Keratinocyte (primary cell): ENCODE measurements at regions not wholly inside any gene's neighbourhood (a gene's known extent, or its start where the extent isn't known, plus 50 kb on each side); places are given as distances from the start of the nearest gene placed in this dataset.

Experiments
- DNase-seq: peaks from one replicate; pipeline ENCODE4 v3.0.0-alpha.2; 2011; ENCODE audit warnings: low read depth, missing footprints, low spot score
- FAIRE-seq: peaks from 2 replicates; lab custom pipeline; 2011; peaks lifted over from hg19 to GRCh38; lab: Jason Lieb, UNC
- H2AFZ ChIP-seq: 2 replicates; pipeline ENCODE4 v1.6.0; 2012; ENCODE audit warnings: low read length, control low read depth, inconsistent platforms; ENCODE audit not compliant: control insufficient read depth
- H3K27ac ChIP-seq: 2 replicates; pipeline ENCODE4 v1.5.1; 2011; ENCODE audit warnings: low read length; ENCODE audit not compliant: control insufficient read depth, insufficient read depth
- H3K27me3 ChIP-seq: 3 replicates; pipeline ENCODE4 v1.6.0; 2011; ENCODE audit warnings: low read length; ENCODE audit not compliant: control insufficient read depth, insufficient read depth; ENCODE audit errors: extremely low read depth
- H3K36me3 ChIP-seq, 2 experiments: 2 replicates in 1 of 2; 3 replicates in 1 of 2; pipeline ENCODE4 v1.5.1; 2011; ENCODE audit warnings: low read length in 2 of 2, mild to moderate bottlenecking in 1 of 2; ENCODE audit not compliant: control insufficient read depth in 2 of 2, insufficient read depth in 2 of 2; ENCODE audit errors: extremely low read depth in 1 of 2
- H3K4me1 ChIP-seq: 3 replicates; pipeline ENCODE4 v1.5.1; 2011; ENCODE audit warnings: low read length; ENCODE audit not compliant: control insufficient read depth, insufficient read depth; ENCODE audit errors: extremely low read depth
- H3K4me2 ChIP-seq: 3 replicates; pipeline ENCODE4 v1.6.0; 2011; ENCODE audit warnings: low read depth, low read length; ENCODE audit not compliant: control insufficient read depth, insufficient read depth; ENCODE audit errors: extremely low read depth
- H3K4me3 ChIP-seq, 3 experiments: fragments of 200-600 bp in 1 of 3; sonication (generic) in 1 of 3; 2 replicates in 2 of 3; 3 replicates in 1 of 3; pipeline ENCODE4 v1.5.1; 2011 to 2016; ENCODE audit warnings: low read length in 3 of 3, mild to moderate bottlenecking in 3 of 3, control low read depth in 2 of 3, inconsistent platforms in 1 of 3, low read depth in 1 of 3, mixed read lengths in 1 of 3, mixed run types in 1 of 3, moderate library complexity in 1 of 3; ENCODE audit not compliant: control insufficient read depth in 2 of 3, insufficient read depth in 2 of 3; ENCODE audit errors: extremely low read depth in 1 of 3
- H3K79me2 ChIP-seq: 2 replicates; pipeline ENCODE4 v1.6.0; 2012; ENCODE audit warnings: low read length; ENCODE audit not compliant: control insufficient read depth, insufficient read depth
- H3K9ac ChIP-seq: 3 replicates; pipeline ENCODE4 v1.6.0; 2011; ENCODE audit warnings: low read length; ENCODE audit not compliant: control insufficient read depth, insufficient read depth; ENCODE audit errors: extremely low read depth
- H3K9me1 ChIP-seq: 3 replicates; pipeline ENCODE4 v1.6.0; 2011; ENCODE audit warnings: low read length; ENCODE audit not compliant: control insufficient read depth, insufficient read depth; ENCODE audit errors: extremely low read depth
- H3K9me3 ChIP-seq: 2 replicates; pipeline ENCODE4 v1.5.1; 2012; ENCODE audit warnings: low read depth, low read length; ENCODE audit not compliant: control insufficient read depth
- H4K20me1 ChIP-seq: 3 replicates; pipeline ENCODE4 v1.6.0; 2011; ENCODE audit warnings: low read length; ENCODE audit not compliant: control insufficient read depth, insufficient read depth; ENCODE audit errors: extremely low read depth
- EZH2 ChIP-seq: IDR thresholded peaks from one replicate; pipeline ENCODE4 v1.6.1; 2012; ENCODE audit warnings: inconsistent platforms, mild to moderate bottlenecking, low read length, moderate library complexity
- dilution Hi-C: fragments of 300-500 bp; cut with MboI; formaldehyde crosslinking; loops from one replicate; pipeline ENCODE4 v1.7.0; 2020; ENCODE audit warnings: low sequenced_read_pairs; ENCODE audit not compliant: extremely low pct_ligation_motif_present
- TF ChIP-seq, protein P1 (sequence below), 3 experiments: IDR thresholded peaks in 1 of 3; conservative IDR thresholded peaks in 1 of 3; optimal IDR thresholded peaks in 1 of 3; 2 replicates in 2 of 3; 3 replicates in 1 of 3; pipeline versions ENCODE3 to v1.5.1; 2011; ENCODE audit warnings: low read length in 3 of 3, mild to moderate bottlenecking in 3 of 3, moderate library complexity in 2 of 3, control low read depth in 1 of 3, inconsistent platforms in 1 of 3; ENCODE audit not compliant: insufficient read depth in 2 of 3; ENCODE audit errors: extremely low read depth in 1 of 3

DNA sequence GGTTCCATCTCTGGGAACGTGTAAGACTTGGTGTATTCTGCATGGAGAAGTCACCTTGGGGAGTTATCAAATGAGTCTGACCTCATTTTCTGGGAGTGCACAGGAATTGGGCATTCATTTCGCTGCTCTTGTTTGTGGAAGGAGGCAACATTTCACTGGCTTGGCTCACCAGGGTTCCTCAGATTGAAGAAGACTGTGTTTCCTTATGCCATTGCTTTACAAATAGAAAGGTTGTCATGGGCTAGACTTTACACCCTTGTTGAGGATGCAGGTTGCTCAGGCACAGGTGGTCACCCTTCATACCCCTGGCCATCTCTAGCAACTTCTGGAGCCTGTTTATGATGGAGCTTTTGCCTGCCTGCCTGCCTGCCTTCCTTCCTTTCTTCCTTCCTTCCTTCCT, 114.4 kb downstream of the AASDH start:
- dilution Hi-C loops, result no loop called here
- no peak for FAIRE-seq
- no peak overlapping the region for H3K27ac ChIP-seq

DNA sequence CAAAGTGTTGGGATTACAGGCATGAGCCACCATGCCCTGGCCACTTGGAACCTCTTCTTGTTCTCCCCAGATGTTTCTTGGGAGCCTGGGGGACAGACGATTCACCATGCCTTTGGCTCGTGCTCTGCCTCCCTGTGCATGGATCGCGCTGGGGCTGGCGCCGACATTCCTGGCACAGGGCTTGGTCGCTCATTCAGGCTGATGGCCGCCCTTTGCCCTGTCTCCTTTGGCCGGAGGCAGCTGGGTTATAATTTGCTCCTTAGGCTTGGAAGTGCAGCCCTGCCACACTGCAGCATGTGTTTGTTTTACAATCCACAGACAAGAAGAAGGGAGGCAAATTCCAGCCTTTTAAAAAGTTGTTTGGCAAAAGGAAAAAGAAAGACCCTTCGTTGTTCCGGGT, 115.3 kb downstream of the AASDH start:
- H3K27ac ChIP-seq, result no peak overlapping the region
- no peaks in the 10 kb centered on the region for H4K20me1 ChIP-seq
- TF ChIP-seq EZH2, result no peak
- DNase-seq, result no peak
- dilution Hi-C loops, result no loop called here
- H3K9me1 ChIP-seq, result no peaks in the 10 kb centered on the region
- no peaks in the 10 kb centered on the region for H3K27me3 ChIP-seq
- H3K4me1 ChIP-seq, result no peaks in the 10 kb centered on the region
- no peak for FAIRE-seq
- no peaks in the 10 kb centered on the region for H3K9me3 ChIP-seq
- H3K4me2 ChIP-seq, result no peak overlapping the region
- H3K36me3 ChIP-seq, result no peaks in the 10 kb centered on the region
- H2AFZ ChIP-seq, result no peak overlapping the region
- no peaks in the 10 kb centered on the region for H3K79me2 ChIP-seq
- H3K9ac ChIP-seq, result no peak overlapping the region
- no peak overlapping the region for H3K4me3 ChIP-seq

More for the DNA sequence above, 114.4 kb downstream of the AASDH start:
- H3K9me1 ChIP-seq, result no peaks in the 10 kb centered on the region
- no peak overlapping the region for H3K9ac ChIP-seq
- DNase-seq, result no peak
- no peak overlapping the region for H2AFZ ChIP-seq
- H3K79me2 ChIP-seq, result no peaks in the 10 kb centered on the region
- no peaks in the 10 kb centered on the region for H4K20me1 ChIP-seq
- no peaks in the 10 kb centered on the region for H3K36me3 ChIP-seq
- no peak overlapping the region for H3K4me3 ChIP-seq
- no peaks in the 10 kb centered on the region for H3K9me3 ChIP-seq
- no peaks in the 10 kb centered on the region for H3K27me3 ChIP-seq
- no peak overlapping the region for H3K4me2 ChIP-seq
- TF ChIP-seq EZH2, result no peak
- TF ChIP-seq, protein P1, sequence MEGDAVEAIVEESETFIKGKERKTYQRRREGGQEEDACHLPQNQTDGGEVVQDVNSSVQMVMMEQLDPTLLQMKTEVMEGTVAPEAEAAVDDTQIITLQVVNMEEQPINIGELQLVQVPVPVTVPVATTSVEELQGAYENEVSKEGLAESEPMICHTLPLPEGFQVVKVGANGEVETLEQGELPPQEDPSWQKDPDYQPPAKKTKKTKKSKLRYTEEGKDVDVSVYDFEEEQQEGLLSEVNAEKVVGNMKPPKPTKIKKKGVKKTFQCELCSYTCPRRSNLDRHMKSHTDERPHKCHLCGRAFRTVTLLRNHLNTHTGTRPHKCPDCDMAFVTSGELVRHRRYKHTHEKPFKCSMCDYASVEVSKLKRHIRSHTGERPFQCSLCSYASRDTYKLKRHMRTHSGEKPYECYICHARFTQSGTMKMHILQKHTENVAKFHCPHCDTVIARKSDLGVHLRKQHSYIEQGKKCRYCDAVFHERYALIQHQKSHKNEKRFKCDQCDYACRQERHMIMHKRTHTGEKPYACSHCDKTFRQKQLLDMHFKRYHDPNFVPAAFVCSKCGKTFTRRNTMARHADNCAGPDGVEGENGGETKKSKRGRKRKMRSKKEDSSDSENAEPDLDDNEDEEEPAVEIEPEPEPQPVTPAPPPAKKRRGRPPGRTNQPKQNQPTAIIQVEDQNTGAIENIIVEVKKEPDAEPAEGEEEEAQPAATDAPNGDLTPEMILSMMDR (optimal IDR thresholded peaks at IDR 0.05 in 1 of 3, IDR thresholded peaks at IDR 0.05 in 1 of 3, conservative IDR thresholded peaks at IDR 0.05 in 1 of 3; ENCODE audit: extremely low read depth in 1 of 3, insufficient read depth in 2 of 3, low read length in 3 of 3), result no peak
- no peaks in the 10 kb centered on the region for H3K4me1 ChIP-seq

DNA sequence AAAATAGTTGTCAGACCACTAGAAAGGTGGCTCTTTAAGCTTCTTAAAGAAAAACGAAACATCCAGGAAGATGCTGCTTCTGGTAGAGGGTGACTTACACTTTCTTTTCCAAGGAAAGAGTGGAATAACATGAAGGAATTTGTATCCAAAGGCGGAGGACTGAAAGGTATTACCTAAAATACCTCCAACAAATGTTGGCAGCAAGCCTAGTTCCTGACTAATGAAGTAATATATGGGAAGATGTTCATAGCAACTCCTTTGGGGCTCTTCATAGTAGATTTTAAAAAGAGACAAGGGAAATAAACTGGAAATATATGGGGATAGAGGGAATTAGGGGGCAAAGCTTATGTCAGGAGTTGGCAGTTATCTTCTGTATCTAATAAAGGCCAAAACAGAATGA, 116.2 kb downstream of the AASDH start:
- H3K4me2 ChIP-seq, result no peak overlapping the region
- no peaks in the 10 kb centered on the region for H3K27me3 ChIP-seq
- no peak overlapping the region for H3K9ac ChIP-seq
- H3K4me3 ChIP-seq, result no peak overlapping the region
- H3K9me3 ChIP-seq, result no peaks in the 10 kb centered on the region
- no peaks in the 10 kb centered on the region for H3K9me1 ChIP-seq
- FAIRE-seq, result no peak
- no peaks in the 10 kb centered on the region for H3K4me1 ChIP-seq
- no peak overlapping the region for H3K27ac ChIP-seq
- DNase-seq, result no peak
- no peaks in the 10 kb centered on the region for H4K20me1 ChIP-seq
- no peak for TF ChIP-seq EZH2
- TF ChIP-seq, protein P1 (optimal IDR thresholded peaks at IDR 0.05 in 1 of 3, IDR thresholded peaks at IDR 0.05 in 1 of 3, conservative IDR thresholded peaks at IDR 0.05 in 1 of 3; ENCODE audit: extremely low read depth in 1 of 3, insufficient read depth in 2 of 3, low read length in 3 of 3), result no peak
- no peak overlapping the region for H2AFZ ChIP-seq
- dilution Hi-C loops, result no loop called here
- no peaks in the 10 kb centered on the region for H3K36me3 ChIP-seq
- H3K79me2 ChIP-seq, result no peaks in the 10 kb centered on the region
